Right atrium auricular region (tissue), 2 donors: ENCODE measurements at regions not wholly inside any gene's neighbourhood (a gene's known extent, or its start where the extent isn't known, plus 50 kb on each side); places are given as distances from the start of the nearest gene placed in this dataset.

Experiments
- DNase-seq: peaks from one replicate; pipeline ENCODE4 v3.0.0-alpha.2; 2019; ENCODE audit warnings: low spot score
- H3K27ac ChIP-seq, 2 donors: fragments of 200-600 bp; sonication (generic); 1 replicate in 1 of 2; 2 replicates in 1 of 2; pipeline ENCODE4 v1.5.1; 2016 to 2019
- H3K27me3 ChIP-seq, 2 donors: fragments of 200-600 bp; sonication (generic); one replicate each; pipeline versions ENCODE4 v1.5.1 to v1.6.0; 2017 to 2019
- H3K36me3 ChIP-seq: fragments of 200-600 bp; sonication (generic); one replicate; pipeline ENCODE4 v1.5.1; 2016
- H3K4me1 ChIP-seq, 2 donors: fragments of 200-600 bp; sonication (generic); one replicate each; pipeline versions ENCODE4 v1.5.1 to v1.6.0; 2017 to 2019
- H3K4me3 ChIP-seq, 2 donors: fragments of 200-600 bp; sonication (generic); 1 replicate in 1 of 2; 2 replicates in 1 of 2; pipeline ENCODE4 v1.5.1; 2017 to 2019; ENCODE audit warnings: mild to moderate bottlenecking in 1 of 2, moderate library complexity in 1 of 2
- H3K9me3 ChIP-seq, 2 donors: fragments of 200-600 bp; sonication (generic); one replicate each; pipeline ENCODE4 v1.5.1; 2019
- TF ChIP-seq, protein P1 (sequence below), 2 donors: fragments of 200-600 bp; sonication (generic); IDR thresholded peaks; one replicate each; pipeline ENCODE4 v1.5.1; 2019; ENCODE audit warnings: antibody characterized with exemption in 2 of 2

DNA sequence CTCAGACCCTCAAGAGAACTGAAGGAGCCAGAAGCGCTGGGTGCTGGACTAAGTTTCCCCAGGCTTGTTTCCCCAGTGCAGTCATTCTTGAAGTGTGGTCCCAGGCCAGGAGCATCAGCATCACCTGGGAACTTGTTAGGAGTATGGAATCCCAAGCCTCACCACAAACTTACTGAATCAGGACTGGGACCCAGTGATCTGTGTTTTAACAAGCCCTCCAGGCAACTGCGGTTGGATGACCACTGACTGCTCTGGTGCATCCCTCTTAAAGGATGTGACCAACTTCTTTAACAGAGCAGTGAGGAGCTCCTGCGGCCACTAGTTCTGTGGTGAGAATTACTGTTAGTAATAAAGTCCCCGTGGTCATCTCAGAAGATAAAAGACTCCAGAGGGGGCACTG, 62.4 kb upstream of the DAZL start:
- TF ChIP-seq, protein P1, sequence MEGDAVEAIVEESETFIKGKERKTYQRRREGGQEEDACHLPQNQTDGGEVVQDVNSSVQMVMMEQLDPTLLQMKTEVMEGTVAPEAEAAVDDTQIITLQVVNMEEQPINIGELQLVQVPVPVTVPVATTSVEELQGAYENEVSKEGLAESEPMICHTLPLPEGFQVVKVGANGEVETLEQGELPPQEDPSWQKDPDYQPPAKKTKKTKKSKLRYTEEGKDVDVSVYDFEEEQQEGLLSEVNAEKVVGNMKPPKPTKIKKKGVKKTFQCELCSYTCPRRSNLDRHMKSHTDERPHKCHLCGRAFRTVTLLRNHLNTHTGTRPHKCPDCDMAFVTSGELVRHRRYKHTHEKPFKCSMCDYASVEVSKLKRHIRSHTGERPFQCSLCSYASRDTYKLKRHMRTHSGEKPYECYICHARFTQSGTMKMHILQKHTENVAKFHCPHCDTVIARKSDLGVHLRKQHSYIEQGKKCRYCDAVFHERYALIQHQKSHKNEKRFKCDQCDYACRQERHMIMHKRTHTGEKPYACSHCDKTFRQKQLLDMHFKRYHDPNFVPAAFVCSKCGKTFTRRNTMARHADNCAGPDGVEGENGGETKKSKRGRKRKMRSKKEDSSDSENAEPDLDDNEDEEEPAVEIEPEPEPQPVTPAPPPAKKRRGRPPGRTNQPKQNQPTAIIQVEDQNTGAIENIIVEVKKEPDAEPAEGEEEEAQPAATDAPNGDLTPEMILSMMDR (IDR thresholded peaks at IDR 0.05), result no peak
- H3K4me1 ChIP-seq, result no peaks in the 10 kb centered on the region
- no peak for DNase-seq

DNA sequence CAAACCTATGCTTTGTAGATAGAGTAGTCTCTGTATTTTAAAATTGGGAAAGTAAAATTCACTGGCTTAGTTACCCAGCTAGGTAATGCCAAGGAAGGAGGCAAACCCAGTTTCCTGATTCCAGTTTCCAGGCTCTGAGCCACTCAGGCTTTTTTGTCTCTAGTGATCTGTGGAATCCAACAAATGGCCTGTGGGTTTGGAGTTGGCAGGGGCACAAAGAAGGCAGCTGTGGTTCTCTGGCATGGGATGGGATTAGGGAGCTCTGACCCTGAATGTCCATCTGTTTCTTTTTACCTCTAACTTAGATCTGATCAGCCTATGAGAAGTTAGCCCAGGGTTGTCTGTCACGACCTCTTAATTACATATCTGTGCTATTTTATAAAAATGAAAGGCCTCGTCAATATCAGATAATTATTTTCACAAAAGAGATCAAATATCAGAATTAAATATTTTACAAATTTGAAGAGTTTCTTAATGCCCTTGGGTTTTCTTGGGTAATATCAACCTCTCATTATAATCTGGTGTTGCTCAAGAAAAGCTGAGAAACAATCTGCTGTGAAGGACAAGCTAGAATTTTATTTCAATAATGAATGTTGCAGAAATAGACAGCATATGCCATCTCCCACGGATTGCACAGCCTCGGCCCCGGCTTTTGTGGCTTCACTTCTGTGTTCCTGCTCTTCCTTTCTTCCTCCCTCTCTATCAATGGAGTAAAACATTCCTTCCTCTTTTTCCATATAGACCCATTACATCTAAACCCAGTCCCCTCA, 63.7 kb upstream of the DAZL start:
- Histone ChIP-seq H3K27ac (no peak overlapping the region), H3K9me3 (no peaks in the 10 kb centered on the region), H3K4me1 (no peaks in the 10 kb centered on the region), H3K4me3 (no peak overlapping the region), H3K27me3 (no peaks in the 10 kb centered on the region), H3K36me3 (no peaks in the 10 kb centered on the region)
- DNase-seq, result no peak
- TF ChIP-seq, protein P1 (IDR thresholded peaks at IDR 0.05), result no peak

More for the DNA sequence above, 62.4 kb upstream of the DAZL start:
- no peaks in the 10 kb centered on the region for H3K9me3 ChIP-seq
- H3K36me3 ChIP-seq, result no peaks in the 10 kb centered on the region
- H3K27ac ChIP-seq, result no peak overlapping the region
- no peaks in the 10 kb centered on the region for H3K27me3 ChIP-seq
- H3K4me3 ChIP-seq, result no peak overlapping the region

DNA sequence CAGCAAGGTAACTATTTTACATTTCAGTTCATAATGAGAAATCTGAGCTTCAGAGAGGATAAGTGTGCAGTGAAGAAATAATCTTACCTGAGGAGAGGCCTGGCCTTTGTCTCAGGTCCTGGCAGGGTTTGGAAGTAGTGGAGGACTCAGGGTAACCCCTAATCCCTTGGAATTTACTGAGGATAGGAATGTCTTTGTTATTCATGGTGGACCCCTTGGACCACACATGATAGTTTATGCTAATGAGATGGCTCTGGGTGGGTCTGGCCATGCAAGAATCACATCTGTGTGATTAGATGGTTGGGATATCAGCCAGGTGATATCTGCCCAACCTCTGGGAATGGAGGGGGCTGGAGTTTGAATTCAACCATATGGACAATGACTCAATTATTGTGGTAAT, 65.0 kb upstream of the DAZL start:
- Histone ChIP-seq H3K9me3 (peaks cover 0 to under 1% of the 10 kb centered on the region in 2 donors), H3K36me3 (no peaks in the 10 kb centered on the region), H3K27ac (no peak overlapping the region), H3K4me1 (no peaks in the 10 kb centered on the region), H3K27me3 (no peaks in the 10 kb centered on the region), H3K4me3 (no peak overlapping the region)
- TF ChIP-seq, protein P1 (IDR thresholded peaks at IDR 0.05), result no peak
- no peak for DNase-seq

DNA sequence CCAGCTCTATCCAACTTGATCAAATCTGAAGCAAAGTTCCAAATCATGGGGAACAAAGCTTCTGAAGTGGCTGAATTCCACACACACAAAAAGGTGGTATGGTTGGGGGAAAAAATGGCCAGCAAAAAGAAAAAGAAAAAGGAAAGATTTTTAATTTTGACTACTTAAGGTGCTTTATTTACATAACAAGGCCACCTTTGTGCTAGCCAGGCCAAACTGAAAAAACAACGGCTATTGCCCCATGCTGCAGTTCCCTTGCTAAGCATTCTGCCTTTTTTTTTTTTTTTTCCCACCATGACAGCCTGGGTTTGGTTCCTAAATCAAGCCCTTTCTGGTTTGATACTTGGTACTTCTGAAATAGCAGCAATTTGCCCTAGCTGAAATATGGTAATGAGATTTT, 66.5 kb upstream of the DAZL start:
- no peaks in the 10 kb centered on the region for H3K4me1 ChIP-seq
- H3K36me3 ChIP-seq, result no peaks in the 10 kb centered on the region
- H3K27ac ChIP-seq, result no peak overlapping the region
- TF ChIP-seq, protein P1 (IDR thresholded peaks at IDR 0.05), result no peak
- no peaks in the 10 kb centered on the region for H3K27me3 ChIP-seq
- peaks cover 0 to 13% of the 10 kb centered on the region in 2 donors for H3K9me3 ChIP-seq
- no peak overlapping the region for H3K4me3 ChIP-seq
- no peak for DNase-seq

DNA sequence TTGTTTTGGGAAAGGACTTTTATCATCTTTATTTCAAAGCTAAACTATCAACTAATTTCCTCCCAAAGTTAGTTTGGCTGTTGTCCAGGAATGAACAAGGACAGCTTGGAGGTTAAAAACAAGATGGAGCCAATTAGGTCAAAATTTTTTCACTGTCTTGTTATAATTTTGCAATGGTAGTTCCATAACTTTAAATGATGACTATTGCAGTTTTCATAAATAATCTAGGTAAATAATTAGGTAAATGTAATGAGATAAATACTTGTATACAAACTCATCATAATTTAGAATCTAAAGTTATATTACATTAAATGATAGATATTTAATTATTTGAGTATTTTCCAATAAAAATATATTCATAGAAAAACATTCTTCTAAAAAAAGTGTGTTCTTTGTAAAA, 68.3 kb upstream of the DAZL start:
- no peak for DNase-seq
- H3K27ac ChIP-seq, result no peak overlapping the region
- peaks cover 0 to 13% of the 10 kb centered on the region in 2 donors for H3K9me3 ChIP-seq
- TF ChIP-seq, protein P1 (IDR thresholded peaks at IDR 0.05), result no peak
- no peaks in the 10 kb centered on the region for H3K36me3 ChIP-seq
- no peaks in the 10 kb centered on the region for H3K27me3 ChIP-seq
- no peak overlapping the region for H3K4me3 ChIP-seq
- no peaks in the 10 kb centered on the region for H3K4me1 ChIP-seq

DNA sequence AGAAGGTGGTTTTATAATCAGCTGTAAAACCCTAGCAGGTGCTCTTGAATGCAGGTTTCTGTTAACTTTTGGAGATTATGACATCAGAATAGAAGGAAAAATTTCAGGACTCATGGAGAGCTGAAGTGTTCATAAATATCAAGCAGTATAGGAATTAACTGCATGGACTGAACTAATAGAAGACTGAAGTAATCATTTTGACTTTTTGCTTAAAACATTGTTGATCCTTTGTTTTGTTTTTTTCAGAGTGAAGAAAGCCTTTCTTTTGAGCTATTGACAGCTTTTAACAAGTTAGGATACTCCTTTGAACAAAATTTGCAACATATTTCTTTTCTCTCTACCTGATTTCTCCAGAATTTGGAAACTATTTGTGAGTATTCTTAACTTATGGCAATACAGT, 70.6 kb upstream of the DAZL start:
- H3K4me3 ChIP-seq, result no peak overlapping the region
- no peak for DNase-seq
- peaks cover 0 to 13% of the 10 kb centered on the region in 2 donors for H3K9me3 ChIP-seq
- no peaks in the 10 kb centered on the region for H3K4me1 ChIP-seq
- H3K36me3 ChIP-seq, result no peaks in the 10 kb centered on the region
- no peaks in the 10 kb centered on the region for H3K27me3 ChIP-seq
- TF ChIP-seq, protein P1 (IDR thresholded peaks at IDR 0.05), result no peak
- no peak overlapping the region for H3K27ac ChIP-seq
